ENCODE measurements at regions not wholly inside any gene's neighbourhood (a gene's known extent, or its start where the extent isn't known, plus 50 kb on each side); places are given as distances from the start of the nearest gene placed in this dataset.

DNA sequence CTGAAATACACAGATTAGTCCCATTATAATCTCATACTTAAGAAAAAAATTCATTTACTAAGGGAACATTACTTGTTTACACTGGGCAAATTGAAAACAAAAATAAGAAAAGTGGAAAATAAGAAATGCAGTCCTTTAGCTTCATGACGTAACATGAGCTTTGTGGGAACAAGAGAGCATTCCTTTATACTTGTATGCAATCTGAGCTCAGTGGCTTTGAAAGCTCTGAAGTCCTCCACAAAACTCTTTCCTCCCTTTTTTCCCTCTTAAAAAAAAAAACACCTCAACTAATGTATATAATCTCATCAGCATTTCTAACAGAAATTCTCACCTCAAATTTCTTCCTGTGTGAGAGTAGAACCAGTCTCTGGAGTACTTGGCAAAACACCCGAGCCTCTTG, 76.9 kb upstream of the OTX2 start:
- Histone ChIP-seq H4K20me1 (replicated peaks; ENCODE audit: control insufficient read depth, extremely low read depth, insufficient read depth, low read length) (no peaks in the 10 kb centered on the region), H3K9me3 (replicated peaks; ENCODE audit: control insufficient read depth, insufficient read depth, low read length) (no peaks in the 10 kb centered on the region), H3K27me3 (ENCODE audit: control insufficient read depth in 2 of 2, insufficient read depth in 2 of 2, low read length in 2 of 2) (peaks cover 0 to 2% of the 10 kb centered on the region in 2 experiments), H2AFZ (ENCODE audit: low read depth, low read length) (no peak overlapping the region), H3K4me2 (ENCODE audit: insufficient read depth, low read length) (no peak overlapping the region), H3K36me3 (ENCODE audit: control insufficient read depth in 2 of 2, extremely low read depth in 1 of 2, insufficient read depth in 2 of 2, low read length in 2 of 2) (no peaks in the 10 kb centered on the region), H3K79me2 (ENCODE audit: control insufficient read depth, insufficient read depth, low read length) (no peaks in the 10 kb centered on the region), H3K9me1 (replicated peaks; ENCODE audit: control insufficient read depth, extremely low read depth, insufficient read depth, low read length) (no peaks in the 10 kb centered on the region), H3K4me3 (replicated peaks in 1 of 3; ENCODE audit: insufficient read depth in 1 of 3, low read depth in 1 of 3, low read length in 3 of 3) (no peak overlapping the region), H3K27ac (ENCODE audit: insufficient read depth, low read depth, low read length) (no peak overlapping the region), H3K4me1 (ENCODE audit: control insufficient read depth, extremely low read depth, insufficient read depth, low read length) (no peaks in the 10 kb centered on the region), H3K9ac (replicated peaks; ENCODE audit: extremely low read depth, insufficient read depth, low read length) (no peak overlapping the region)
- TF ChIP-seq GATA2 (IDR thresholded peaks at IDR 0.05; ENCODE audit: insufficient read depth, insufficient read length, low read depth, low read length): no peak
- CTCF ChIA-PET: interaction anchor here (1.2 kb wide), 1 partner anchor 10 kb away, joined by 5 read pairs; no protein-coding TSS in a partner anchor
- POLR2A ChIA-PET: no interaction called here
- BruUV-seq (replicated peaks): no TSS peak
- FAIRE-seq (no peak), DNase-seq (ENCODE audit: low read depth, low spot score) (no peak)
- dilution Hi-C loops (cut with MboI; ENCODE audit: extremely low pct_ligation_motif_present, low sequenced_read_pairs): no loop called here
- intact Hi-C loops (cut with micrococcal nuclease): no loop called here

DNA sequence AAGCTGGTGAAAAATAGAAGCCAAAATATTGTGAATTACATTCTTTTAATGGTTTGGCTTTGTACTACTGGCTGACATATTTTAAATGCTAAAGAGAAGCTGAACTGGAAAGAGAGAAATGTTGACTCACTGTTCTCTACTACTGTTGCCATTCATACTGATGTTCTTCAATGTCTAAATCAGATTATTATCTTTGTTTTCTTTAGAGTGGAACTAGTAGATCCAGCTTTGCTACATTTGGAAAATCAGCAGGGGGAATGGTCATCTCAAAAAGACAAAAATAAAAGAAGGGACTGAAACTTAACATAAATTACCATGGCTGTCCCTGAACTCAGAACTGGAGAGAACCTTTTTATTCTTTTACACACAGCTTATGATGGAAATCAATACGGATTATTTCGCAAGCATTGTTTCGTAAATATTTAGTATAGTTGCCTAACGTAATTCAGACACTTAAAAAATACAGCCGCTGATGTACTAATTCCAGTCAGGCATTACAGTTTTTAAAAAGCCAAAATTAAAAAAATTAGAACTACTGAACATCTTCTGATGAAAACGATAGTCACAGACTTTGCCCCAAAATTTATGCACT, 76.3 kb upstream of the OTX2 start:
- intact Hi-C loops (cut with micrococcal nuclease) (no loop called here), dilution Hi-C loops (cut with MboI; ENCODE audit: extremely low pct_ligation_motif_present, low sequenced_read_pairs) (no loop called here)
- no peaks in the 10 kb centered on the region for H3K36me3 ChIP-seq (ENCODE audit: control insufficient read depth in 2 of 2, extremely low read depth in 1 of 2, insufficient read depth in 2 of 2, low read length in 2 of 2)
- no peak overlapping the region for H3K27ac ChIP-seq (ENCODE audit: insufficient read depth, low read depth, low read length)
- FAIRE-seq (no peak), DNase-seq (ENCODE audit: low read depth, low spot score) (no peak)
- no peaks in the 10 kb centered on the region for H4K20me1 ChIP-seq (replicated peaks; ENCODE audit: control insufficient read depth, extremely low read depth, insufficient read depth, low read length)
- ChIA-PET POLR2A (no interaction called here), CTCF (interaction anchor here (1.2 kb wide), 1 partner anchor 10 kb away, joined by 5 read pairs; no protein-coding TSS in a partner anchor)
- peaks cover 0 to 2% of the 10 kb centered on the region in 2 experiments for H3K27me3 ChIP-seq (ENCODE audit: control insufficient read depth in 2 of 2, insufficient read depth in 2 of 2, low read length in 2 of 2)
- H3K9me1 ChIP-seq (replicated peaks; ENCODE audit: control insufficient read depth, extremely low read depth, insufficient read depth, low read length): no peaks in the 10 kb centered on the region
- no TSS peak for BruUV-seq (replicated peaks)
- H3K9ac ChIP-seq (replicated peaks; ENCODE audit: extremely low read depth, insufficient read depth, low read length): no peak overlapping the region
- TF ChIP-seq GATA2 (IDR thresholded peaks at IDR 0.05; ENCODE audit: insufficient read depth, insufficient read length, low read depth, low read length): no peak
- TF ChIP-seq EZH2 (IDR thresholded peaks at IDR 0.05; ENCODE audit: borderline replicate concordance, low read depth, low read length, severe bottlenecking): no peak
- no peak for TF ChIP-seq FOS (IDR thresholded peaks at IDR 0.05; ENCODE audit: borderline replicate concordance, insufficient read depth, low read length)
- no peak for TF ChIP-seq POLR2AphosphoS5 (IDR thresholded peaks at IDR 0.05; ENCODE audit: insufficient read depth, low read depth, low read length)
- no peak for TF ChIP-seq POLR2A (IDR thresholded peaks at IDR 0.05; ENCODE audit: low read depth, low read length)
- TF ChIP-seq, protein P1, sequence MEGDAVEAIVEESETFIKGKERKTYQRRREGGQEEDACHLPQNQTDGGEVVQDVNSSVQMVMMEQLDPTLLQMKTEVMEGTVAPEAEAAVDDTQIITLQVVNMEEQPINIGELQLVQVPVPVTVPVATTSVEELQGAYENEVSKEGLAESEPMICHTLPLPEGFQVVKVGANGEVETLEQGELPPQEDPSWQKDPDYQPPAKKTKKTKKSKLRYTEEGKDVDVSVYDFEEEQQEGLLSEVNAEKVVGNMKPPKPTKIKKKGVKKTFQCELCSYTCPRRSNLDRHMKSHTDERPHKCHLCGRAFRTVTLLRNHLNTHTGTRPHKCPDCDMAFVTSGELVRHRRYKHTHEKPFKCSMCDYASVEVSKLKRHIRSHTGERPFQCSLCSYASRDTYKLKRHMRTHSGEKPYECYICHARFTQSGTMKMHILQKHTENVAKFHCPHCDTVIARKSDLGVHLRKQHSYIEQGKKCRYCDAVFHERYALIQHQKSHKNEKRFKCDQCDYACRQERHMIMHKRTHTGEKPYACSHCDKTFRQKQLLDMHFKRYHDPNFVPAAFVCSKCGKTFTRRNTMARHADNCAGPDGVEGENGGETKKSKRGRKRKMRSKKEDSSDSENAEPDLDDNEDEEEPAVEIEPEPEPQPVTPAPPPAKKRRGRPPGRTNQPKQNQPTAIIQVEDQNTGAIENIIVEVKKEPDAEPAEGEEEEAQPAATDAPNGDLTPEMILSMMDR (IDR thresholded peaks at IDR 0.05; ENCODE audit: extremely low read depth in 1 of 2, insufficient read depth in 1 of 2, low read depth in 1 of 2, low read length in 2 of 2): no peak
- no peak for TF ChIP-seq JUN (IDR thresholded peaks at IDR 0.05; ENCODE audit: borderline replicate concordance, insufficient read depth, insufficient read length, low read depth)
- TF ChIP-seq MYC (IDR thresholded peaks at IDR 0.05; ENCODE audit: low read depth, low read length): no peak
- TF ChIP-seq, protein P2, sequence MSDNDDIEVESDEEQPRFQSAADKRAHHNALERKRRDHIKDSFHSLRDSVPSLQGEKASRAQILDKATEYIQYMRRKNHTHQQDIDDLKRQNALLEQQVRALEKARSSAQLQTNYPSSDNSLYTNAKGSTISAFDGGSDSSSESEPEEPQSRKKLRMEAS (IDR thresholded peaks at IDR 0.05; ENCODE audit: insufficient read depth, insufficient read length): no peak
- H3K4me3 ChIP-seq (replicated peaks in 1 of 3; ENCODE audit: insufficient read depth in 1 of 3, low read depth in 1 of 3, low read length in 3 of 3): no peak overlapping the region
- H3K9me3 ChIP-seq (replicated peaks; ENCODE audit: control insufficient read depth, insufficient read depth, low read length): no peaks in the 10 kb centered on the region
- no peaks in the 10 kb centered on the region for H3K79me2 ChIP-seq (ENCODE audit: control insufficient read depth, insufficient read depth, low read length)
- no peaks in the 10 kb centered on the region for H3K4me1 ChIP-seq (ENCODE audit: control insufficient read depth, extremely low read depth, insufficient read depth, low read length)
- no peak overlapping the region for H3K4me2 ChIP-seq (ENCODE audit: insufficient read depth, low read length)
- H2AFZ ChIP-seq (ENCODE audit: low read depth, low read length): no peak overlapping the region
